Mesothelial cell of epicardium (in vitro differentiated cells): ENCODE measurements at regions not wholly inside any gene's neighbourhood (a gene's known extent, or its start where the extent isn't known, plus 50 kb on each side); places are given as distances from the start of the nearest gene placed in this dataset.

Experiments
- DNase-seq, 2 experiments: peaks; one replicate each; pipeline ENCODE4 v3.0.0; 2021; ENCODE audit warnings: low spot score in 2 of 2; ENCODE audit not compliant: unreplicated experiment in 2 of 2
- H3K27ac Mint-ChIP-seq: 2 replicates; pipeline ENCODE4 v1.8.0; 2021; ENCODE audit warnings: mixed read lengths
- H3K27me3 Mint-ChIP-seq: 2 replicates; pipeline ENCODE4 v1.8.0; 2021; ENCODE audit warnings: low read depth, mixed read lengths
- H3K36me3 Mint-ChIP-seq: 2 replicates; pipeline ENCODE4 v1.8.0; 2021; ENCODE audit warnings: mixed read lengths
- H3K4me1 Mint-ChIP-seq: 2 replicates; pipeline ENCODE4 v1.8.0; 2021; ENCODE audit warnings: mixed read lengths
- H3K4me3 Mint-ChIP-seq: 2 replicates; pipeline ENCODE4 v1.8.0; 2021; ENCODE audit warnings: mild to moderate bottlenecking, moderate library complexity, mixed read lengths
- H3K9me3 Mint-ChIP-seq: 2 replicates; pipeline ENCODE4 v1.8.0; 2021; ENCODE audit warnings: mixed read lengths
- TF ChIP-seq, protein P1 (sequence below): fragments of 200-600 bp; sonication (generic); IDR thresholded peaks from one replicate; pipeline ENCODE4 v1.5.0; 2021; ENCODE audit warnings: antibody characterized with exemption; ENCODE audit not compliant: unreplicated experiment

DNA sequence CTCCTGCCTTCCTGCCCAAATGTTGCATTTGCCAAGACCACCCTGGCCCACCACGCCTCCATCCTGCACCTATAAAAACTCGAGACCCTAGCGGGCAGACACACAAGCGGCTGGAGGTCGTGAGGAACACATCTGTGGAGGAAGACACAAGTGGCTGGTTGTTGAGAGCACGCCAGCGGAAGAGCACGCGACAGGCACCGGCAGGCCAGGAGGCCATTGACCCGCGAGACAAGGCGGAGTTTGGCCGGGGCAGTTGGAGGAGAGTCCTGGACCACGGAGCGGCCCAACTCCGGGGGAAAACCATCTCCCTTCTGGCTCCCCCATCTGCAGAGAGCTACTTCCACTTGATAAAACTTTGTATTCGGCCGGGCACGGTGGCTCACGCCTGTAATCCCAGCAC lies 115.2 kb upstream of the AGA start:
- TF ChIP-seq, protein P1, sequence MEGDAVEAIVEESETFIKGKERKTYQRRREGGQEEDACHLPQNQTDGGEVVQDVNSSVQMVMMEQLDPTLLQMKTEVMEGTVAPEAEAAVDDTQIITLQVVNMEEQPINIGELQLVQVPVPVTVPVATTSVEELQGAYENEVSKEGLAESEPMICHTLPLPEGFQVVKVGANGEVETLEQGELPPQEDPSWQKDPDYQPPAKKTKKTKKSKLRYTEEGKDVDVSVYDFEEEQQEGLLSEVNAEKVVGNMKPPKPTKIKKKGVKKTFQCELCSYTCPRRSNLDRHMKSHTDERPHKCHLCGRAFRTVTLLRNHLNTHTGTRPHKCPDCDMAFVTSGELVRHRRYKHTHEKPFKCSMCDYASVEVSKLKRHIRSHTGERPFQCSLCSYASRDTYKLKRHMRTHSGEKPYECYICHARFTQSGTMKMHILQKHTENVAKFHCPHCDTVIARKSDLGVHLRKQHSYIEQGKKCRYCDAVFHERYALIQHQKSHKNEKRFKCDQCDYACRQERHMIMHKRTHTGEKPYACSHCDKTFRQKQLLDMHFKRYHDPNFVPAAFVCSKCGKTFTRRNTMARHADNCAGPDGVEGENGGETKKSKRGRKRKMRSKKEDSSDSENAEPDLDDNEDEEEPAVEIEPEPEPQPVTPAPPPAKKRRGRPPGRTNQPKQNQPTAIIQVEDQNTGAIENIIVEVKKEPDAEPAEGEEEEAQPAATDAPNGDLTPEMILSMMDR: no peak
- Mint-ChIP-seq H3K27me3 (no peaks in the 10 kb centered on the region), H3K4me1 (no peaks in the 10 kb centered on the region), H3K27ac (no peak overlapping the region), H3K36me3 (no peaks in the 10 kb centered on the region), H3K4me3 (no peak overlapping the region), H3K9me3 (peaks cover 3% of the 10 kb centered on the region)
- no peak for DNase-seq

DNA sequence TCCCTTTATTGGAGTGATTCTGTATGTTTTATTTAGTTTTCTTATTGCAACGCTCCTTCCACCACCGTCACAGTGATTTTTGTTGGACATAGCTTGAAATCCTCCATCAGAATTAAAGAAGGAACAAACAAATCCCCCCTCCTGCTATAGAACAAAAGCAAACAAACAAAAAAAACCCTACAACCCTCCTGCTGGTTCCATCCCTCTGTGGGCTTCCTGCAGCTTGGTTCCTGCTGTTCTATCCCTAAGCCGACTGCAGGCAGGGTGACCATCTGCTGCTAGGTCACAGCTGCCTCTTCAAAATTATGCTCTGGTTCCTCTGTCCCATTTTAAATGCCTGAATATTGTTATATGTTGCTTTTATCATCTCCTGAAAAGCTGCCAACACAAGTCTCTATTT lies 116.8 kb upstream of the AGA start:
- H3K27me3 Mint-ChIP-seq: no peaks in the 10 kb centered on the region
- H3K27ac Mint-ChIP-seq: no peak overlapping the region
- no peaks in the 10 kb centered on the region for H3K4me1 Mint-ChIP-seq
- no peak for DNase-seq
- no peaks in the 10 kb centered on the region for H3K36me3 Mint-ChIP-seq
- H3K9me3 Mint-ChIP-seq: peaks cover 3% of the 10 kb centered on the region
- TF ChIP-seq, protein P1: no peak
- H3K4me3 Mint-ChIP-seq: no peak overlapping the region

DNA sequence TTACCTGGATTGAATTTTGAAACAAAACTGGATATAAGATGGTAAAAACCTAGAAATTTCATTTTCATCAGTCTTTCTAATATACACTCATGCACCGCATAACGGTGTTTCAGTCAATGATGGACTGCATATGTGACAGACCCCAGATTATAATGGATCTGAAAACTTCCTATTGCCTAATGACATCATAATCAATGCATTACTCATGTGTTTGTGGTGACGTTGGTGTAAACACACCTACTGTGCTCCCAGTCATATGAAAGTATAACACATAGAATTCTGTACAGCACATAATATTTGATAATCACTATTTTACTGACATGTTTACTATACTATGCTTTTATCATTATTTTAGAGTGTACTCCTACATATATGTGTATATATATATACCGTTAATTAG lies 119.9 kb upstream of the AGA start:
- H3K27ac Mint-ChIP-seq: no peak overlapping the region
- no peaks in the 10 kb centered on the region for H3K27me3 Mint-ChIP-seq
- TF ChIP-seq, protein P1: no peak
- no peak overlapping the region for H3K4me3 Mint-ChIP-seq
- no peak for DNase-seq
- peaks cover 2% of the 10 kb centered on the region for H3K36me3 Mint-ChIP-seq
- H3K4me1 Mint-ChIP-seq: no peaks in the 10 kb centered on the region
- peaks cover 8% of the 10 kb centered on the region for H3K9me3 Mint-ChIP-seq

DNA sequence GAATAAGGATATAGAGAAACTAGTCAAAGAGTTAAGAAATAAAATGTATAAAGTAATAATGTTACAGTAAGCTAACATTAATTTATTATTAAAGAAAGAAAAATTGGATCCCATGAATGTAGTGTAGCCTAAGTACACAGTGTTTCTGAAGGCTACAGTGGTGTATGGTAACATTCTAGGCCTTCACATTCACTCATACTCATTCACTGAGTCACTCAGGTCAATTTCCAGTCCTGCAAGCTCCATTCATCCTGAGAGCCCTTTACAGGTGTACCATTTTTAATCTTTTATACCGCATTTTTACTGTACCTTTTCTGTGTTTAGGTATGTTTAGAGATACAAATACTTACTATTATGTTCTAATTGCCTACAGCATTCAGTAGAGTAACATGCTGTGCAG lies 120.6 kb upstream of the AGA start:
- no peak overlapping the region for H3K27ac Mint-ChIP-seq
- TF ChIP-seq, protein P1: no peak
- no peak for DNase-seq
- H3K4me3 Mint-ChIP-seq: no peak overlapping the region
- no peaks in the 10 kb centered on the region for H3K27me3 Mint-ChIP-seq
- no peaks in the 10 kb centered on the region for H3K4me1 Mint-ChIP-seq
- peaks cover 9% of the 10 kb centered on the region for H3K9me3 Mint-ChIP-seq
- peaks cover 2% of the 10 kb centered on the region for H3K36me3 Mint-ChIP-seq

DNA sequence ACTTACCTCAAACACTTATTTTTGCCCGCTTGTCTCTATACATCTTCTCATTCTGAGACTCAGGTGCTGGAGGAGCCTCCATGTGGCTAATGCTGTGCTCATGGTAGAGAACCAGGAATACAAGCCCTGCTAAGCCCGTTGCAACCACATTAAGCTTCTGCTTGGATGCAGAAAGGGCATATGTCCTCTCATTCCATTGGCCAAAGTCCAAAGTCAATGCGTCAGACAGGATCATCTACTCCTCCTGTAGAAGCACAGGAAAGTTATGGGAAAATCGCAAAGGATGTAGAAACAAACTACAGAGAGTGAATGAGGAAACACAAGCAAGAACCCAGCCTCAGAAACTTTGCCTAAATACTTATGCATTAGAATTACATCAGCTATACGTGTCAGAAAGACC lies 124.5 kb upstream of the AGA start:
- Mint-ChIP-seq H3K9me3 (peaks cover 9% of the 10 kb centered on the region), H3K27ac (no peak overlapping the region), H3K36me3 (peaks cover 2% of the 10 kb centered on the region), H3K4me3 (no peak overlapping the region), H3K4me1 (peaks cover 7% of the 10 kb centered on the region), H3K27me3 (no peaks in the 10 kb centered on the region)
- DNase-seq: no peak
- TF ChIP-seq, protein P1: no peak

DNA sequence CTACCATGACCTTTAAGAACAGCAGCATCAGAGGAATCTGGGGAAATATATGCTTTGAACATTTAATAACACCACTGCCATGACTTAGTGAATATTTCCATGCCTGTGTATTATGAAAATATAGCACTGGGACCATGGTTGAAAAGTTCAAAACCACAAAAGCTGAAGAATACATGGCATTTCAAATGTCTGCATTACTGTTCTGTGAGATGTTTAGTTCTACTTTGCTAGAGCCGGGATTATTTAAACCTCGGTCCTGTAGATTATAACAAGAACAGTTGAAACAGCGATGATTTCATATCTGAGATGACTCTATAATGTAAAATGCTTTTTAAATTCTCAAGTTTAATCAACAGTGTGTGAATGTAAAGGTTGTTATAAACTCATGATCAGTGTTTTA lies 126.7 kb upstream of the AGA start:
- Mint-ChIP-seq H3K27me3 (no peaks in the 10 kb centered on the region), H3K9me3 (peaks cover 9% of the 10 kb centered on the region), H3K4me1 (peaks cover 7% of the 10 kb centered on the region), H3K27ac (no peak overlapping the region), H3K36me3 (peaks cover 2% of the 10 kb centered on the region), H3K4me3 (no peak overlapping the region)
- DNase-seq: no peak
- TF ChIP-seq, protein P1: no peak
